Motor neuron (in vitro differentiated cells): ENCODE measurements at regions not wholly inside any gene's neighbourhood (a gene's known extent, or its start where the extent isn't known, plus 50 kb on each side); places are given as distances from the start of the nearest gene placed in this dataset.
A peak's percentile ranks its signal among the peaks of the same experiment; 100 is the strongest.
"Not testable (repeated sequence)": the region's sequence is repeated elsewhere in the genome, so short reads cannot be mapped to it uniquely, and the experiment has no call there.

Experiments
- ATAC-seq, 8 experiments: fragments of 200-7000 bp; cut with Tn5 transposase; replicated peaks in 6 of 8; 2 replicates each; pipeline ENCODE4 v1.8.0; 2021; ENCODE audit warnings: mild to moderate bottlenecking in 8 of 8, moderate library complexity in 8 of 8
- H3K27ac ChIP-seq, 2 donors: fragments of 250-450 bp; sonication (Bioruptor Pico); 2 replicates each; pipeline ENCODE4 v1.9.0; 2021; ENCODE audit warnings: antibody characterized with exemption in 2 of 2, mild to moderate bottlenecking in 2 of 2, moderate library complexity in 1 of 2
- H3K4me1 ChIP-seq, 2 donors: fragments of 250-450 bp; sonication (Bioruptor Pico); replicated peaks in 1 of 2; 2 replicates each; pipeline ENCODE4 v1.6.1; 2021; ENCODE audit warnings: antibody characterized with exemption in 2 of 2, mild to moderate bottlenecking in 2 of 2, moderate library complexity in 1 of 2
- H3K4me3 ChIP-seq, 5 donors: fragments of 250-450 bp; sonication (Bioruptor Pico); 2 replicates each; pipeline ENCODE4 v1.9.0; 2021; ENCODE audit warnings: antibody characterized with exemption in 5 of 5, mild to moderate bottlenecking in 5 of 5, moderate library complexity in 4 of 5
- WGBS, 10 experiments: fragments of 450-650 bp; shearing (Covaris generic); methylation state at CpG; one replicate each; pipeline ENCODE4 v1.0.0; 2022; 5-methylcytosine and 5-hydroxymethylcytosine counted together
- in situ Hi-C, 9 experiments: fragments of 400-800 bp; cut with MboI; loops; one replicate each; pipeline ENCODE4 v1.15.0; 2021; ENCODE audit warnings: low sequenced_read_pairs in 9 of 9, low pct_unique_long_range_greater_than_20kb in 2 of 9; ENCODE audit not compliant: unreplicated experiment in 9 of 9

GRCh38 chr12:105523164-105524057, 192.9 kb downstream of the C12orf75 start:
- ATAC-seq = peak; percentile 90 to 99 (median 97)
- peaks cover 6 to 10% of the 10 kb centered on the region in 2 donors for H3K4me1 ChIP-seq
- H3K27ac ChIP-seq = no peak overlapping the region
- in situ Hi-C loops = no loop called here
- 7 to 76% (median 55%) methylated on average over 4 to 11 of the region's 16 CpGs; no CpG with 5 or more reads in 2 of the 10 experiments for WGBS, 10 experiments
- H3K4me3 ChIP-seq = no peak overlapping the region

- 10 to 94% (median 71%) methylated on average over 1 to 2 of the region's 2 CpGs for WGBS, 10 experiments
- Histone ChIP-seq H3K4me3 (no peak overlapping the region), H3K27ac (no peak overlapping the region), H3K4me1 (peaks cover 6 to 10% of the 10 kb centered on the region in 2 donors)
- ATAC-seq = peak in 2 of 8 experiments; percentile 41 to 47
- in situ Hi-C loops = no loop called here
Observed at GRCh38 chr12:105524961-105525360, 194.5 kb downstream of the C12orf75 start.

DNA sequence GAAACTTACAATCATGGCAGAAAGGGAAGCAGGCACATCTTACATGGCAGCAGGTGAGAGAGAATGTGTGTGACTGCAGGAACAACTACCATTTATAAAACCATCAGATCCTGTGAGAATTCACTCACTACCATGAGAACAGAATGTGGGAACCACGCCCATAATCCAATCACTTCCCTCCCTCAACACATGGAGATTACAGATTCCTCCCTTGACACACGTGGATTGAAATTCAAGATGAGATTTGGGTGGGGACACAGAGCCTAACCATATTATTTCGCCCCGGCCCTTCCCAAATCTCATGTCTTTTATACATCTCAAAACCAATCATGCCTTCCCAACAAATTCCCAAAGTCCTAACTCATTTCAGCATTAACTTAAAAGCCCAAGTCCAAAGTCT, 203.6 kb downstream of the C12orf75 start:
- no peaks in the 10 kb centered on the region for H3K4me1 ChIP-seq
- whole genome bisulfite sequencing, 10 experiments = 10 to 74% (median 51%) methylated on average over 1 to 4 of the region's 4 CpGs; no CpG with 5 or more reads in 3 of the 10 experiments
- in situ Hi-C loops = no loop called here
- no peak overlapping the region for H3K27ac ChIP-seq
- H3K4me3 ChIP-seq = no peak overlapping the region
- no peak for ATAC-seq

DNA sequence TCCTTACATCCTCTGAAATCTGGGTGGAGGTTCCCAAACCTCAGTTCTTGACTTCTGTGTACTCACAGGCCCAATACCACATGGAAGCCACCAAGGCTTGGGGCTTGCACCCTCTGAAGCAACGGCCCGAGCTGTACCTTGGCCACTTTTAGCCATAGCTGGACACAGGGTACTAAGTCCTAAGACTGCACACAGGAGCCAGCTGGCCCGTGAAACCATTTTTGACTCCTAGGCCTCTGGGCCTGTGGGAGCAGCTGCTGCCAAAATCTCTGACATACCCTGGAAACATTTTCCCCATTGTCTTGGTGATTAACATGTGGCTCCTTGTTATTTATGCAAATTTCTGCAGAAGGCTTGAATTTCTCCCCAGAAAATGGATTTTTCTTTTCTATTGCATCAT, 204.5 kb downstream of the C12orf75 start:
- H3K27ac ChIP-seq, ATAC-seq, H3K4me3 ChIP-seq, H3K4me1 ChIP-seq, in situ Hi-C loops: not testable (repeated sequence)
- 7 to 100% (median 80%) methylated on average over 1 to 3 of the region's 3 CpGs; no CpG with 5 or more reads in 5 of the 10 experiments for WGBS, 10 experiments

GRCh38 chr12:105538880-105539279, 208.4 kb downstream of the C12orf75 start:
- WGBS, 10 experiments = 13 to 100% (median 73%) methylated on average over 1 to 6 of the region's 10 CpGs; no CpG with 5 or more reads in 3 of the 10 experiments
- Histone ChIP-seq H3K4me1 (no peaks in the 10 kb centered on the region), H3K4me3 (no peak overlapping the region), H3K27ac (no peak overlapping the region)
- in situ Hi-C loops = no loop called here
- ATAC-seq = peak in 1 of 8 experiments; percentile 33

DNA sequence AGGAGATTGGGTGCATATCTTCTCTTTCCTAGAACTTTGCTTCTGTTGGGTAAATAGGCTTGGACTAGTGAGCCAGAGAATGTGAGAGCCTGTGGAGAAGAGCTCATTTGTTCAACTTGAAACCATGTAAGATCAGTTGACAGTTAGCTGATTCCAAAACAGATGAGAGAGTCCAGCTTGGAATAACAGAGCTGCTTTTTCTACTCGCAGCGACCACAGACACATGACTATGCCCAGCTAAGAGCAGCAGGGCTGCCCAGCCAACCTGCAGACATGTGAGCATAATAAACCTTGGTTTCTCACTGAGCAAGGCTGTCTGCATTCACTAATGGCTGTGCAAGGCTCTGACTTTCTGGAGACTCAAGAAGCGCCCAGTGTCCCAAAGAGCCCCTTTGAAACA, 209.2 kb downstream of the C12orf75 start:
- no peak overlapping the region for H3K27ac ChIP-seq
- ATAC-seq = no peak
- in situ Hi-C loops = no loop called here
- WGBS, 10 experiments = 50 to 100% (median 96%) methylated on average over 1 to 3 of the region's 3 CpGs; no CpG with 5 or more reads in 3 of the 10 experiments
- no peaks in the 10 kb centered on the region for H3K4me1 ChIP-seq
- H3K4me3 ChIP-seq = no peak overlapping the region

GRCh38 chr12:105547786-105548185, 217.3 kb downstream of the C12orf75 start:
- no peaks in the 10 kb centered on the region for H3K4me1 ChIP-seq
- H3K4me3 ChIP-seq = no peak overlapping the region
- no peak for ATAC-seq
- 60 to 100% (median 89%) methylated on average over 1 to 3 of the region's 3 CpGs; no CpG with 5 or more reads in 5 of the 10 experiments for WGBS, 10 experiments
- no peak overlapping the region for H3K27ac ChIP-seq
- in situ Hi-C loops = no loop called here

- no peak overlapping the region for H3K4me3 ChIP-seq
- peaks cover 1 to 3% of the 10 kb centered on the region in 2 donors for H3K4me1 ChIP-seq
- in situ Hi-C loops = no loop called here
- 20 to 100% (median 52%) methylated on average over 1 to 2 of the region's 3 CpGs; no CpG with 5 or more reads in 6 of the 10 experiments for WGBS, 10 experiments
- no peak overlapping the region for H3K27ac ChIP-seq
- ATAC-seq = peak in 3 of 8 experiments; percentile 49 to 95 (median 95)
Observed at GRCh38 chr12:105548626-105549025, 218.1 kb downstream of the C12orf75 start.

DNA sequence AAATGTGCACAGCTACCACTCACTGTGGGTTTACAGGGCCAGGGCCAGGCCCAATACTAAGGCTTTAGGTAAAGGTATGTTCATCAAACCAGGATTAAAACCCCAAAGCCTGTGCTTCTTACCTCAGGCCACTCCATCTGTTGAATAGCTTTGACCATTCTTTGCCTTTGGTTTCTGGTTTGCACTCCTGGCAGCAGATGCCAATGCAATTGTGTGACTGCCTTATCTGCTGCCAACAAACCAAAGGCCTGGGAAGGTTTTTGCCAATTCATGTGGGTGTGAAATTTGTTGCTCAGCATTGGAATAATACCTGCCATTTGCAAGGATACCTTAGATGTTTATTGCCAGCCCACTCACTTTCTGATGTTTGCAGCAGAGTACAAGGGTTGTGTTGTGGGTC, 221.6 kb downstream of the C12orf75 start:
- no peak overlapping the region for H3K4me3 ChIP-seq

GRCh38 chr12:105554223-105554678, 223.8 kb downstream of the C12orf75 start:
- peaks cover 20 to 26% of the 10 kb centered on the region in 2 donors for H3K4me1 ChIP-seq
- in situ Hi-C loops = no loop called here
- 0 to 92% (median 25%) methylated on average over 1 to 3 of the region's 3 CpGs; no CpG with 5 or more reads in 3 of the 10 experiments for WGBS, 10 experiments
- H3K27ac ChIP-seq = no peak overlapping the region
- peak in 5 of 8 experiments; percentile 95 to 99 (median 96) for ATAC-seq
- H3K4me3 ChIP-seq = no peak overlapping the region

More for the DNA sequence above, 221.6 kb downstream of the C12orf75 start:
- Histone ChIP-seq H3K27ac (no peak overlapping the region), H3K4me1 (peaks cover 20 to 26% of the 10 kb centered on the region in 2 donors)
- ATAC-seq = no peak
- in situ Hi-C loops = no loop called here

DNA sequence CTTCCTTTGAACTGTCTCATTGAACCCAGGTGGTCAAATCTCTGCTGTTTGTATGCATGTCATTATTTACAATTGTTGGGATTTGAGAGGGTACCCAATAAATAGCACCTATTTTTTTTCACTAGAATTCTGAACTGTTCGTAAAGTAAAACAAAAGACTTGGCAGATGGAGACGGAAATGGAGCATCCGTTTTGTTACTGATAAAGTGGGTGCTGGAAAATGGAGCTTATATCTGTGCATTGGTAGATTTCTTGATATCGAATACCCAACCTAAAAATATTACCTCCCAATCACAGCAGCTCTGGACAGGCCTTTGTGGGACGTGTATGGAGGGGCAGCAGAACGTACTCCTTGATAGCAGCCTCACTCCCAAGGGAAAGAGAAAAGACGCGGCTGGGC, 224.4 kb downstream of the C12orf75 start:
- ATAC-seq = no peak
- Histone ChIP-seq H3K4me1 (peaks cover 20 to 26% of the 10 kb centered on the region in 2 donors), H3K27ac (no peak overlapping the region), H3K4me3 (no peak overlapping the region)
- in situ Hi-C loops = no loop called here
- WGBS, 10 experiments = 68 to 100% (median 77%) methylated on average over 1 to 8 of the region's 8 CpGs; no CpG with 5 or more reads in 2 of the 10 experiments

DNA sequence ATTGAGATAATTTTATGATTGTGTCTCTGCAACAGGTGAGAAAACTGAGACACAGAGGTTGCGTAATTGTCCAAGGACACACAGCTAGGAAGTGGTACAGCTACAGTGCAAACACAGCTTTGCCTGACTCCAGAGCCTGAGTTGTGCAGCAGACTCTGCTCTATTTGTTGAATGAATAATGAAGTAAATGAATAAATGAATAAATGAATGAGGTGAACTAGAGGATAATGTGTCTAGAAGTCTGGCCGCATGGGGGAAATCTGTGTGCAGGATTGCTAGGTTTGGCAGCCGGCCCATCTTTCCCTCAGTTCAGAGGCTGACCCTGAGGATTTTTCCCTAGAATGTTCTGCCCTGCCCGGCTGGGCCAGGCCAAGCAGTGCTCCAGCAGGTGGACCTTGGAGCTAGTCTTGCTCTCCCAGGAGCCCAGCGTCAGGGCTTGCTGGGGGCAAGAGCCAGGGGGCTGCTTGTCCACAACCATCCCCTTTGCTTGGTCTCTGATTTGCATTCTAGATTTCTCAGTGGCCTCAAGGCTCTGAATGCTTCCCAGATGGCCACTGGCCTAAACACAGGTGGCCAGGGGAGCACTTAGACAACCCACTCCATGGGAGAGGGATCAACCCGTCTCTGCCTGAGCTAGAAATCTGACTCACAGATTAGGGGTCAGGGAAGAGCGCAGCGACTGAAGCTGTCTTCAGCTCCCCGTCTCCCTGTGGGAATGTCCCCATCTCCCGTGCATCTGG, 225.2 kb downstream of the C12orf75 start:
- Histone ChIP-seq H3K4me1 (peaks cover 20 to 26% of the 10 kb centered on the region in 2 donors), H3K4me3 (no peak overlapping the region), H3K27ac (no peak overlapping the region)
- peak in 7 of 8 experiments; percentile 6 to 96 (median 50) for ATAC-seq
- in situ Hi-C loops = no loop called here
- WGBS, 10 experiments = 0 to 100% (median 80%) methylated on average over 1 to 6 of the region's 10 CpGs; no CpG with 5 or more reads in 4 of the 10 experiments

- H3K4me3 ChIP-seq = no peak overlapping the region
- ATAC-seq = no peak
- H3K4me1 ChIP-seq = peaks cover 31 to 39% of the 10 kb centered on the region in 2 donors
- in situ Hi-C loops = no loop called here
- WGBS, 10 experiments = 80 to 100% (median 99%) methylated on average over 1 to 5 of the region's 6 CpGs; no CpG with 5 or more reads in 4 of the 10 experiments
- no peak overlapping the region for H3K27ac ChIP-seq
Observed at GRCh38 chr12:105559310-105559709, 228.8 kb downstream of the C12orf75 start.
